ACC112 (cell line): ENCODE measurements at regions not wholly inside any gene's neighbourhood (a gene's known extent, or its start where the extent isn't known, plus 50 kb on each side); places are given as distances from the start of the nearest gene placed in this dataset.

Experiments
- H2AFZ ChIP-seq: fragments of 200-600 bp; sonication (generic); one replicate; pipeline ENCODE4 v1.6.0; 2017; ENCODE audit warnings: antibody characterized with exemption, low read length; ENCODE audit not compliant: unreplicated experiment
- H3K27ac ChIP-seq: fragments of 200-600 bp; sonication (generic); 2 replicates; pipeline ENCODE4 v1.5.1; 2014; ENCODE audit warnings: low read depth, mild to moderate bottlenecking, antibody characterized with exemption, low read length, moderate library complexity
- H3K27me3 ChIP-seq: fragments of 200-600 bp; sonication (generic); 2 replicates; pipeline ENCODE4 v1.6.1; 2014; ENCODE audit warnings: mild to moderate bottlenecking, antibody characterized with exemption, low read length, moderate library complexity, mixed read lengths; ENCODE audit not compliant: insufficient read depth
- H3K36me3 ChIP-seq: fragments of 200-600 bp; sonication (generic); 2 replicates; pipeline ENCODE4 v1.6.1; 2016; ENCODE audit warnings: mild to moderate bottlenecking, antibody characterized with exemption, low read length, moderate library complexity, mixed read lengths; ENCODE audit not compliant: insufficient read depth
- H3K4me1 ChIP-seq: fragments of 200-600 bp; sonication (generic); one replicate; pipeline ENCODE4 v1.6.1; 2016; ENCODE audit warnings: low read length, mixed read lengths; ENCODE audit not compliant: insufficient read depth, unreplicated experiment, control insufficient read depth
- H3K4me3 ChIP-seq: fragments of 200-600 bp; sonication (generic); 2 replicates; pipeline ENCODE4 v1.5.1; 2014; ENCODE audit warnings: mild to moderate bottlenecking, low read depth, low read length
- H3K79me2 ChIP-seq: fragments of 200-600 bp; sonication (generic); one replicate; pipeline ENCODE4 v1.6.0; 2016; ENCODE audit warnings: low read length; ENCODE audit not compliant: control insufficient read depth, unreplicated experiment, insufficient read depth

- Histone ChIP-seq H3K79me2 (no peaks in the 10 kb centered on the region), H3K36me3 (no peaks in the 10 kb centered on the region), H3K27ac (no peak overlapping the region), H2AFZ (no peak overlapping the region), H3K4me1 (no peaks in the 10 kb centered on the region), H3K4me3 (no peak overlapping the region), H3K27me3 (no peaks in the 10 kb centered on the region)
Observed at GRCh38 chr7:20839196-20839735, 52.6 kb upstream of the SP8 start.

- H2AFZ ChIP-seq: no peak overlapping the region
- no peaks in the 10 kb centered on the region for H3K27me3 ChIP-seq
- no peaks in the 10 kb centered on the region for H3K36me3 ChIP-seq
- H3K4me3 ChIP-seq: no peak overlapping the region
- no peak overlapping the region for H3K27ac ChIP-seq
- no peaks in the 10 kb centered on the region for H3K79me2 ChIP-seq
- no peaks in the 10 kb centered on the region for H3K4me1 ChIP-seq
Observed at GRCh38 chr7:20839987-20840386, 53.3 kb upstream of the SP8 start.

GRCh38 chr7:20846791-20847190, 60.1 kb upstream of the SP8 start:
- Histone ChIP-seq H3K79me2 (no peaks in the 10 kb centered on the region), H2AFZ (no peak overlapping the region), H3K36me3 (no peaks in the 10 kb centered on the region), H3K27ac (no peak overlapping the region), H3K4me1 (no peaks in the 10 kb centered on the region), H3K4me3 (no peak overlapping the region), H3K27me3 (no peaks in the 10 kb centered on the region)

GRCh38 chr7:20858951-20859350, 72.3 kb upstream of the SP8 start:
- Histone ChIP-seq H3K36me3 (no peaks in the 10 kb centered on the region), H3K27me3 (no peaks in the 10 kb centered on the region), H3K4me3 (no peak overlapping the region), H3K27ac (no peak overlapping the region), H3K79me2 (no peaks in the 10 kb centered on the region), H2AFZ (no peak overlapping the region), H3K4me1 (no peaks in the 10 kb centered on the region)

- Histone ChIP-seq H3K27me3 (no peaks in the 10 kb centered on the region), H3K36me3 (no peaks in the 10 kb centered on the region), H3K4me1 (no peaks in the 10 kb centered on the region), H3K79me2 (no peaks in the 10 kb centered on the region), H3K4me3 (no peak overlapping the region), H2AFZ (no peak overlapping the region), H3K27ac (no peak overlapping the region)
Observed at GRCh38 chr7:20861468-20861867, 74.8 kb upstream of the SP8 start.

- Histone ChIP-seq H3K4me1 (no peaks in the 10 kb centered on the region), H3K27me3 (no peaks in the 10 kb centered on the region), H3K4me3 (no peak overlapping the region), H3K79me2 (no peaks in the 10 kb centered on the region), H2AFZ (no peak overlapping the region), H3K36me3 (no peaks in the 10 kb centered on the region), H3K27ac (no peak overlapping the region)
Observed at GRCh38 chr7:20862554-20862953, 75.9 kb upstream of the SP8 start.

- H3K4me3 ChIP-seq: no peak overlapping the region
- no peaks in the 10 kb centered on the region for H3K36me3 ChIP-seq
- no peak overlapping the region for H2AFZ ChIP-seq
- H3K4me1 ChIP-seq: no peaks in the 10 kb centered on the region
- H3K27me3 ChIP-seq: no peaks in the 10 kb centered on the region
- no peaks in the 10 kb centered on the region for H3K79me2 ChIP-seq
- no peak overlapping the region for H3K27ac ChIP-seq
Observed at GRCh38 chr7:20864221-20864620, 77.5 kb upstream of the SP8 start.

- Histone ChIP-seq H3K27ac (no peak overlapping the region), H3K36me3 (no peaks in the 10 kb centered on the region), H3K27me3 (no peaks in the 10 kb centered on the region), H3K4me1 (no peaks in the 10 kb centered on the region), H3K79me2 (no peaks in the 10 kb centered on the region), H3K4me3 (no peak overlapping the region), H2AFZ (no peak overlapping the region)
Observed at GRCh38 chr7:20865684-20866083, 79.0 kb upstream of the SP8 start.

GRCh38 chr7:20870977-20871376, 84.3 kb upstream of the SP8 start:
- Histone ChIP-seq H3K36me3 (no peaks in the 10 kb centered on the region), H3K27me3 (no peaks in the 10 kb centered on the region), H3K79me2 (no peaks in the 10 kb centered on the region), H3K4me1 (no peaks in the 10 kb centered on the region), H3K4me3 (no peak overlapping the region), H3K27ac (no peak overlapping the region), H2AFZ (no peak overlapping the region)

GRCh38 chr7:20892776-20893175, 106.1 kb upstream of the SP8 start:
- Histone ChIP-seq H2AFZ (no peak overlapping the region), H3K36me3 (no peaks in the 10 kb centered on the region), H3K4me1 (no peaks in the 10 kb centered on the region), H3K27ac (no peak overlapping the region), H3K79me2 (no peaks in the 10 kb centered on the region), H3K4me3 (no peak overlapping the region), H3K27me3 (no peaks in the 10 kb centered on the region)

GRCh38 chr7:20894806-20895205, 108.1 kb upstream of the SP8 start:
- H2AFZ ChIP-seq: no peak overlapping the region
- no peaks in the 10 kb centered on the region for H3K4me1 ChIP-seq
- H3K27ac ChIP-seq: no peak overlapping the region
- no peaks in the 10 kb centered on the region for H3K27me3 ChIP-seq
- no peaks in the 10 kb centered on the region for H3K79me2 ChIP-seq
- H3K4me3 ChIP-seq: no peak overlapping the region
- no peaks in the 10 kb centered on the region for H3K36me3 ChIP-seq
